ENCODE measurements at regions not wholly inside any gene's neighbourhood (a gene's known extent, or its start where the extent isn't known, plus 50 kb on each side); places are given as distances from the start of the nearest gene placed in this dataset.
"Not testable (repeated sequence)": the region's sequence is repeated elsewhere in the genome, so short reads cannot be mapped to it uniquely, and the experiment has no call there.

DNA sequence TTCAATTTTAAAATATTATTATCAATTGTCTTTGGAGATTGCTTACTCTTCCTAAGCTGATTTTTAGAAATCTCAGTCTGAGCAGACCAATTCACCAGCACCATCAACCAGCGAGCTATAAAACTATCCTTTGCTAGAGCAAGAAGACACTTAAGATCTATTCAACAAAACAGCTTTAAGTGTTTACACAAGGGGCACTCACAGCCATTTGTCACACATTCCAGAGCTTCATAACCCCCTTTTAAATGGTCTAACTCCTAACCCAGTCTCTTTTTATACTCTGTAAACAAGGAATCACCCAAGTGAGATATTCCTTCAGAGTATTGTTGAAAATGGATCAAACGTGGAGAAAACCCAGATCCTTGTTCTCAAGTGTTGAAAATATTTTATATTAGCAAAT, 1294.1 kb upstream of the CHAC2 start:
- 0 out of 2 replicates have a peak, but pooled peaks cover 5% of the 10 kb centered on the region for H3K36me3 Mint-ChIP-seq (ENCODE audit: low read depth)
- TF ChIP-seq, protein P1, sequence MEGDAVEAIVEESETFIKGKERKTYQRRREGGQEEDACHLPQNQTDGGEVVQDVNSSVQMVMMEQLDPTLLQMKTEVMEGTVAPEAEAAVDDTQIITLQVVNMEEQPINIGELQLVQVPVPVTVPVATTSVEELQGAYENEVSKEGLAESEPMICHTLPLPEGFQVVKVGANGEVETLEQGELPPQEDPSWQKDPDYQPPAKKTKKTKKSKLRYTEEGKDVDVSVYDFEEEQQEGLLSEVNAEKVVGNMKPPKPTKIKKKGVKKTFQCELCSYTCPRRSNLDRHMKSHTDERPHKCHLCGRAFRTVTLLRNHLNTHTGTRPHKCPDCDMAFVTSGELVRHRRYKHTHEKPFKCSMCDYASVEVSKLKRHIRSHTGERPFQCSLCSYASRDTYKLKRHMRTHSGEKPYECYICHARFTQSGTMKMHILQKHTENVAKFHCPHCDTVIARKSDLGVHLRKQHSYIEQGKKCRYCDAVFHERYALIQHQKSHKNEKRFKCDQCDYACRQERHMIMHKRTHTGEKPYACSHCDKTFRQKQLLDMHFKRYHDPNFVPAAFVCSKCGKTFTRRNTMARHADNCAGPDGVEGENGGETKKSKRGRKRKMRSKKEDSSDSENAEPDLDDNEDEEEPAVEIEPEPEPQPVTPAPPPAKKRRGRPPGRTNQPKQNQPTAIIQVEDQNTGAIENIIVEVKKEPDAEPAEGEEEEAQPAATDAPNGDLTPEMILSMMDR (IDR thresholded peaks at IDR 0.05): no peak
- H3K4me1 Mint-ChIP-seq (ENCODE audit: low read depth): no peaks in the 10 kb centered on the region
- peaks cover 7% of the 10 kb centered on the region for H3K9me3 Mint-ChIP-seq
- no peaks in the 10 kb centered on the region for H3K27me3 Mint-ChIP-seq (ENCODE audit: insufficient read depth)
- H3K27ac Mint-ChIP-seq: no peak overlapping the region
- no peak for DNase-seq
- no peak overlapping the region for H3K4me3 Mint-ChIP-seq

DNA sequence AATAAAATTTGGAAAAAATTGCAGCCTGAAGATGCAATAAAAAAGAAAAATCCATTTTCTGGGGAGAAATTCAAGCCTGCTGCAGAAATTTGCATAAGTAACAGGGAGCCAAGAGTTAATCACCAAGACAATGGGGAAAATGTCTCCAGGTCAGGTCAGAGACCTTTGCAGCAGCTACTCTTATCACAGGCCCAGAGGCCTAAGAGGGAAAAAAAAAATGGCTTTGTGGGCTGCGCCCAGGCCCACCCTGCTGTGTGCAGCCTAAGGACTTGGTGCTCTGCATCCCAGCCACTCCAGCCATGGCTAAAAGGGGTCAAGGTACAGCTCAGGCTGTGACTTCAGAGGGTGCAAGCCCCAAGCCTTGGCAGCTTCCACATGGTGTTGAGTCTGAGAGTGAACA, 1297.1 kb upstream of the CHAC2 start:
- not testable (repeated sequence) for H3K9me3 Mint-ChIP-seq; H3K27me3 Mint-ChIP-seq (ENCODE audit: insufficient read depth); H3K27ac Mint-ChIP-seq; DNase-seq; H3K4me1 Mint-ChIP-seq (ENCODE audit: low read depth); H3K36me3 Mint-ChIP-seq (ENCODE audit: low read depth); H3K4me3 Mint-ChIP-seq

DNA sequence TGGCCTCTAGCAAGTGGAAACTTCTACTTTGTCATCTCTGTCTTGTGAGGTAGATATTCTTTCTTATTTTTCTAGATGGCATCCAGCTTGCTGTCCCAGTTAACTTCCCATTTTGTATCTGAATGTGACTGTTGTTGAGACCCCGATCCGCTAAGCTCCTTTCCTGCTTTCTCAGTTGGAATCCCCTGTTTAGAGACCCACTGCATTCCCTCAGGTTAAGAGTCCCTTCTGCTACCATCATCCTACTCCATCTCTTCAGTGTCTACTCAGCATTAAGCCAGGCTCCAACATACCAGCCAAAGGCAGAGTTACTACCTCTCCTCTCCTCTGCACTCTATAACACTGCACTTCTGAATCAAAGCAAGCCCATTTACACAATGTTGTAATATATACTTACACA, 1300.4 kb upstream of the CHAC2 start:
- Mint-ChIP-seq H3K9me3 (peaks cover 11% of the 10 kb centered on the region), H3K27me3 (ENCODE audit: insufficient read depth) (no peaks in the 10 kb centered on the region; the same call in 1 of the 2 replicates), H3K4me1 (ENCODE audit: low read depth) (peaks cover 10% of the 10 kb centered on the region; the same call in 1 of the 2 replicates), H3K27ac (no peak overlapping the region), H3K4me3 (no peak overlapping the region), H3K36me3 (ENCODE audit: low read depth) (0 out of 2 replicates have a peak, but pooled peaks cover 5% of the 10 kb centered on the region)
- TF ChIP-seq, protein P1 (IDR thresholded peaks at IDR 0.05): no peak
- DNase-seq: no peak

DNA sequence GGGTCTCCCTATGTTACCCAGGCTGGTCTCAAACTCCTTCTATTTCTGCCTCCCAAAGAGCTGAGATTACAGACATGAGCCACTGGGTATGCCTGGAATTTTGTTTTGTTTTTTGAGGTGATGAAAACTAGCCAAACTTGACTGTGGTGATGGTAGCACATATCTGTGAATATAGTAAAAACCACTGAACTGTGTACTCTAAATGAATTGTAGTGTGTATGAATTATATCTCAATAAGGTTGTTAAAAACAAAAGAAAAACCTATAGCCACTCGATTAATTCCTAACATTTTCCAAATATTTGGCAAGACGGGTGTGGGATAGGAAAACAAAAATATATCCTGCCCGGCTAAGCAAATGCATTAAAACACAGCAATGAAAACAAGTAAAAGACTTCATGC, 1302.3 kb upstream of the CHAC2 start:
- Mint-ChIP-seq H3K9me3 (peaks cover 11% of the 10 kb centered on the region), H3K4me1 (ENCODE audit: low read depth) (peaks cover 10% of the 10 kb centered on the region; the same call in 1 of the 2 replicates), H3K27ac (no peak overlapping the region), H3K4me3 (peak overlapping the region; percentile 11; the same call in 1 of the 2 replicates), H3K36me3 (ENCODE audit: low read depth) (0 out of 2 replicates have a peak, but pooled peaks cover 5% of the 10 kb centered on the region), H3K27me3 (ENCODE audit: insufficient read depth) (no peaks in the 10 kb centered on the region; the same call in 1 of the 2 replicates)
- TF ChIP-seq, protein P1 (IDR thresholded peaks at IDR 0.05): no peak
- no peak for DNase-seq

DNA sequence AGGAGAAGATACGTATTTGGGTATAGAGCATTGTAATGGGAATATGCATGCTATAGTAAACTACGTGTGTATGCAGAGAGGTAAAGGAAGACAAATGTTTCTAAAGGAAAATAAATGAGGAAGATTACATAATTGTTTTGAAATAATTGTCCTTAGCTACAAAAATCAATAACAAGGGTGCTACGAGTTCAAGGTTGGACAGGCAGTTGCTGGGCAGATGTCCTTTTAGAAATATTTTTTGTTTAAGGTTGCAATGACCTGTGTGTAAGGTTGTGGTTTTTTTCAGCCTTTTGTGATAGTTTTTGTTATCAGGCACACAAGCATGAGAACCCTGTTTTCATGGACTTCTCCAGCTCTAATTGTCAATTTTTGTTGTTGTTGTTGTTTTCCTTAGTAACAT, 1304.1 kb upstream of the CHAC2 start:
- H3K27ac Mint-ChIP-seq: no peak overlapping the region
- H3K36me3 Mint-ChIP-seq (ENCODE audit: low read depth): no peaks in the 10 kb centered on the region
- peaks cover 12% of the 10 kb centered on the region for H3K9me3 Mint-ChIP-seq
- DNase-seq: no peak
- no peaks in the 10 kb centered on the region; the same call in 1 of the 2 replicates for H3K27me3 Mint-ChIP-seq (ENCODE audit: insufficient read depth)
- TF ChIP-seq, protein P1 (IDR thresholded peaks at IDR 0.05): no peak
- no peak overlapping the region for H3K4me3 Mint-ChIP-seq
- peaks cover 10% of the 10 kb centered on the region; the same call in 1 of the 2 replicates for H3K4me1 Mint-ChIP-seq (ENCODE audit: low read depth)

DNA sequence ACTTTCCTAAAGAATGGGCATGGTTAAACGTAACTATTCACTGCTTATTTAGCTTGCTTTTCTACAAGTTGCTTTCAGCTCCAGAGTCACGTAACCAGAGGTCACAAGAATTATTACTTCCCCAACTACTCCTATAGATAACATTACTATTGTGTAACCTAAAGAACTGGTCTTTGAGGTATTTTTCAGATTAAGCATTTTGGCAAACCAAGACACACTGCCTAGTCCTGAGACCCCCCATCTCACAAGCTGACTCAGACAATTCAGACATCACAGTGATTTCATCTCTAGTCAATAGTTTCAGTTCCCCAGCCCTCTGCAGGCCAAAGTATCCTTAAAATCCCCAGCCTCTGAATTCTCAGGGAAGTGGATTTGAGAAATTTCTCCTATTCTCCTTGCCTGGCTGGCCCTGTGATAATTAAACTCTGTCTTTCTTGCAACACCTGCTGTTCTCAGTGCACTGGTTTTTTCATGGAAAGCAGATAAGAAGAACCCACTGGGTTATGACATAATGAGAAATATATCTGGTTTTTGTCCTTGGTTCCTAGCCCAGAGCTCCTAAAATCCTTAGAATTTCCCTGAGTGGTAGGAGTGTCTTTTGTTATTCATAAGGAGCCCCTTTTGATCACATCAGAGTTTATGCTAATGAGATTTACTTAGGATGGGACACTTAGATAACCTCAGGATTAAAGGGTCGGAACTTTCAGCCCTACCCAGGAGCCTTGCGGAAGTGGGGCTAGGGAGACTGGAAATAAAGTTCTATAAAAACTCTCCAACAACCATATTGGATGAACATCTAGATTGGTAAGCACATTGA, 1310.8 kb upstream of the CHAC2 start:
- no peaks in the 10 kb centered on the region for H3K27me3 Mint-ChIP-seq (ENCODE audit: insufficient read depth)
- DNase-seq: no peak
- 0 out of 2 replicates have a peak, but pooled peaks cover 6% of the 10 kb centered on the region for H3K4me1 Mint-ChIP-seq (ENCODE audit: low read depth)
- H3K9me3 Mint-ChIP-seq: peaks cover 10% of the 10 kb centered on the region
- TF ChIP-seq, protein P1 (IDR thresholded peaks at IDR 0.05): no peak
- no peaks in the 10 kb centered on the region for H3K36me3 Mint-ChIP-seq (ENCODE audit: low read depth)
- no peak overlapping the region; the same call in 1 of the 2 replicates for H3K4me3 Mint-ChIP-seq
- no peak overlapping the region for H3K27ac Mint-ChIP-seq

Measured in HFFc6 (cell line).